ENCODE measurements at regions not wholly inside any gene's neighbourhood (a gene's known extent, or its start where the extent isn't known, plus 50 kb on each side); places are given as distances from the start of the nearest gene placed in this dataset.

DNA sequence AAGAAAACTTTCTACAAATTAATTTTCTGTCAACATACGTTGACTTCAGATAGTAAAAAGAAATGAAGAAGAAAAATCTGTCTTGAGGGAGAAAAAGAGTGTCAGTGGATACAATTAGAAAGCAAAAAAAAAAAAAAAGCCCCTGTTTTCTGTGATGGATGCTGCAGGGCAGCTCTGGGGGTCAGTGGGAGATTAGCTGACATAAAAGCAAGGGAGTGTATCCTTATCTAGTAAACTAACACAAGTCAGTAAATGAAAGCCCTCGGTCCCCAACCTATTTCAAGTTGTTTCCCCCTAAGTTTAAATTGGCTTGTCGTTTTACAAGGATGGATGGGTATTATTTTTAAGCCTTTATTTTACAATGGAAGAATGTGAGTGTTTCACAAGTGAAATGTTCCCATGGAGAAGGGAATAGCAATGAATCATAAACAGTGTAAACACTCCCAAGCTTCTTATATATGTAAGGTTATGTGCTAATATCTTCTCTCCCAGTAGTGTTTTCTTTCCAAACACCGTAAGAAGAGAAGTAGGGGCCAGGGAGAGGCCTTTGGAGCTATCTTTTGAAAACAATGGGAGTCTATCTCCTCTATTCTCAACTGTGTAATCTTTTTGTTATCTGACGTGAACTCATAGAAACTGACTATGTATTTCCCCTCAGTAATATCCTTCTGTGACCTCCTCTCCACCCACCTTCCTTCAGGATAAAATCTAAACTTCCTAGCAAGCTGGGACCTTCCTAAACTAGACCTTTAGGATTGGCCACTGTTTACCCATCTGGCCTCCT, 347.7 kb downstream of the FBXO8 start:
- Histone ChIP-seq H3K4me2 (ENCODE audit: insufficient read depth in 1 of 2, low read depth in 2 of 2, low read length in 2 of 2) (no peak overlapping the region), H3K9me3 (ENCODE audit: insufficient read depth in 2 of 2, low read depth in 1 of 2, low read length in 1 of 2) (no peaks in the 10 kb centered on the region), H2BK20ac (ENCODE audit: low read length) (no peak overlapping the region), H2AFZ (ENCODE audit: low read length) (no peak overlapping the region), H3K4ac (replicated peaks; ENCODE audit: insufficient read length, low read depth, low read length) (no peak overlapping the region), H2AK5ac (ENCODE audit: low read depth, low read length) (no peak overlapping the region), H3K36me3 (ENCODE audit: control insufficient read depth in 2 of 4, insufficient read depth in 4 of 4, low read length in 3 of 4) (no peaks in the 10 kb centered on the region), H3K23ac (ENCODE audit: insufficient read length) (no peak overlapping the region), H3K14ac (ENCODE audit: insufficient read length) (no peak overlapping the region), H4K8ac (ENCODE audit: extremely low read depth, insufficient read depth, low read length) (no peak overlapping the region), H2BK5ac (ENCODE audit: low read depth, low read length) (no peak overlapping the region), H3K27me3 (replicated peaks in 1 of 4; ENCODE audit: control insufficient read depth in 3 of 4, extremely low read depth in 1 of 4, insufficient read depth in 3 of 4, low read length in 3 of 4) (no peaks in the 10 kb centered on the region), H2BK120ac (replicated peaks; ENCODE audit: low read depth, low read length) (no peak overlapping the region), H3K4me1 (replicated peaks in 1 of 4; ENCODE audit: control insufficient read depth in 3 of 4, insufficient read depth in 4 of 4, low read length in 3 of 4) (peaks cover 0 to 4% (median 3%) of the 10 kb centered on the region in 4 experiments; a peak in 3 of 7 replicates), H3K23me2 (ENCODE audit: low read depth, low read length) (no peaks in the 10 kb centered on the region), H4K5ac (ENCODE audit: insufficient read length, low read depth, low read length) (no peak overlapping the region), H2BK15ac (ENCODE audit: low read length) (no peak overlapping the region), H4K91ac (replicated peaks; ENCODE audit: insufficient read length, low read length) (no peak overlapping the region), H3K27ac (ENCODE audit: low read depth, low read length) (no peak overlapping the region), H2BK12ac (ENCODE audit: low read depth, low read length) (no peak overlapping the region), H3K4me3 (ENCODE audit: extremely low read depth in 1 of 4, insufficient read depth in 2 of 4, low read depth in 3 of 4, low read length in 4 of 4) (no peak overlapping the region), H3K18ac (ENCODE audit: extremely low read depth, low read length) (no peak overlapping the region), H3K79me1 (ENCODE audit: low read depth, low read length) (no peaks in the 10 kb centered on the region), H4K20me1 (replicated peaks in 1 of 2; ENCODE audit: control insufficient read depth in 1 of 2, insufficient read depth in 2 of 2, low read length in 2 of 2) (no peaks in the 10 kb centered on the region), H3K9ac (replicated peaks in 1 of 4; ENCODE audit: extremely low read depth in 1 of 4, low read depth in 3 of 4, low read length in 3 of 4) (no peak overlapping the region), H3K56ac (replicated peaks; ENCODE audit: insufficient read length, low read depth, low read length) (no peak overlapping the region), H3K79me2 (ENCODE audit: control insufficient read depth in 1 of 2, insufficient read depth in 2 of 2, low read length in 2 of 2) (no peaks in the 10 kb centered on the region)
- 82% methylated on average over 5 of the region's 5 CpGs; no CpG with 5 or more reads in 1 of the 2 experiments for WGBS, 2 experiments (ENCODE audit: extremely low coverage in 1 of 2, insufficient coverage in 1 of 2, insufficient read length in 1 of 2, insufficient replicate concordance in 2 of 2, low coverage in 1 of 2, low lambda C conversion rate in 2 of 2, missing lambda C conversion rate in 1 of 2)
- POLR2A ChIA-PET (ENCODE audit: partially characterized antibody) = no interaction called here
- CTCF ChIA-PET (ENCODE audit: partially characterized antibody) = interaction anchor here (1.3 kb wide), 1 partner anchor 54 kb away, joined by 4 read pairs; no protein-coding TSS in a partner anchor
- DNase-seq (ENCODE audit: low read depth in 1 of 2, low spot score in 2 of 2) (no peak), FAIRE-seq (no peak)
- TF ChIP-seq ATF2 (IDR thresholded peaks at IDR 0.05; ENCODE audit: low read length) (no peak), SIN3A (conservative IDR thresholded peaks at IDR 0.05 in 1 of 2, IDR thresholded peaks at IDR 0.05 in 1 of 2; ENCODE audit: low read depth in 1 of 2, low read length in 2 of 2) (no peak), JUND (IDR thresholded peaks at IDR 0.05; ENCODE audit: low read length) (no peak)
